Neural cell (in vitro differentiated cells): ENCODE measurements at regions not wholly inside any gene's neighbourhood (a gene's known extent, or its start where the extent isn't known, plus 50 kb on each side); places are given as distances from the start of the nearest gene placed in this dataset.

Source experiments
- H2AFZ ChIP-seq: fragments of 200-600, 300-800 bp; sonication (generic), shearing (Covaris generic); 2 replicates; pipeline ENCODE4 v1.6.0; 2014; ENCODE audit warnings: low read depth, mild to moderate bottlenecking, antibody characterized with exemption, low read length, moderate library complexity
- H3F3A ChIP-seq: fragments of 200-600 bp; shearing (Covaris generic); 2 replicates; pipeline ENCODE4 v1.6.1; 2016; ENCODE audit warnings: mild to moderate bottlenecking, moderate library complexity, mixed read lengths, antibody characterized with exemption, low read length; ENCODE audit not compliant: insufficient read depth, poor library complexity, severe bottlenecking
- H3K27ac ChIP-seq: fragments of 200-600, 300-800 bp; sonication (generic), shearing (Covaris generic); 2 replicates; pipeline ENCODE4 v1.5.1; 2014; ENCODE audit warnings: mild to moderate bottlenecking, low read length, moderate library complexity
- H3K27me3 ChIP-seq: fragments of 300-800, 200-600 bp; sonication (generic), shearing (Covaris generic); 2 replicates; pipeline ENCODE4 v1.6.0; 2014; ENCODE audit warnings: mild to moderate bottlenecking, low read depth, low read length, moderate library complexity; ENCODE audit not compliant: insufficient read depth
- H3K36me3 ChIP-seq: fragments of 300-800, 200-600 bp; sonication (generic), shearing (Covaris generic); 2 replicates; pipeline ENCODE4 v1.5.1; 2014; ENCODE audit warnings: mild to moderate bottlenecking, antibody characterized with exemption, low read length, moderate library complexity; ENCODE audit not compliant: insufficient read depth
- H3K4me2 ChIP-seq: fragments of 300-800, 200-600 bp; sonication (generic), shearing (Covaris generic); 2 replicates; pipeline ENCODE4 v1.6.0; 2014; ENCODE audit warnings: mild to moderate bottlenecking, low read length
- H3K4me3 ChIP-seq: fragments of 300-800, 200-600 bp; sonication (generic), shearing (Covaris generic); 2 replicates; pipeline ENCODE4 v1.5.1; 2014; ENCODE audit warnings: mild to moderate bottlenecking, low read length, moderate library complexity
- H3K79me2 ChIP-seq: fragments of 200-600 bp; shearing (Covaris generic); replicated peaks from 2 replicates; pipeline ENCODE4 v1.6.0; 2014; ENCODE audit warnings: mild to moderate bottlenecking, low read length, moderate library complexity; ENCODE audit not compliant: insufficient read depth
- H3K9ac ChIP-seq: fragments of 300-800, 200-600 bp; sonication (generic), shearing (Covaris generic); 2 replicates; pipeline ENCODE4 v1.6.1; 2016; ENCODE audit warnings: mild to moderate bottlenecking, low read length, mixed read lengths
- H3K9me2 ChIP-seq: fragments of 200-600 bp; shearing (Covaris generic); 2 replicates; pipeline ENCODE4 v1.6.1; 2016; ENCODE audit warnings: mild to moderate bottlenecking, low read length, mixed read lengths; ENCODE audit not compliant: insufficient read depth
- H3K9me3 ChIP-seq: fragments of 200-600, 300-800 bp; sonication (generic), shearing (Covaris generic); 2 replicates; pipeline ENCODE4 v1.6.1; 2016; ENCODE audit warnings: mild to moderate bottlenecking, mixed run types, low read length, moderate library complexity, mixed read lengths
- H4K20me1 ChIP-seq: fragments of 200-600 bp; shearing (Covaris generic); 2 replicates; pipeline ENCODE4 v1.6.1; 2016; ENCODE audit warnings: mild to moderate bottlenecking, mixed run types; ENCODE audit not compliant: insufficient read depth
- EP300 ChIP-seq: fragments of 450-650 bp; conservative IDR thresholded peaks from 2 replicates; pipeline ENCODE4 v1.6.1; 2014; ENCODE audit warnings: antibody characterized with exemption, mild to moderate bottlenecking, moderate library complexity; ENCODE audit not compliant: poor library complexity, severe bottlenecking
- EZH2 ChIP-seq: fragments of 200-600, 300-800 bp; shearing (Covaris generic), sonication (generic); IDR thresholded peaks from 2 replicates; pipeline ENCODE4 v1.6.1; 2014; ENCODE audit warnings: antibody characterized with exemption, low read length, borderline replicate concordance, mild to moderate bottlenecking; ENCODE audit not compliant: insufficient read depth, poor library complexity, severe bottlenecking
- MXI1 ChIP-seq: fragments of 450-650 bp; conservative IDR thresholded peaks from 2 replicates; pipeline ENCODE4 v1.6.1; 2014; ENCODE audit warnings: antibody characterized with exemption, mild to moderate bottlenecking; ENCODE audit not compliant: poor library complexity, severe bottlenecking
- POLR2AphosphoS5 ChIP-seq: IDR thresholded peaks from 2 replicates; pipeline ENCODE4 v1.6.1; 2012
- RAD21 ChIP-seq: fragments of 450-650 bp; conservative IDR thresholded peaks from 2 replicates; pipeline ENCODE4 v1.6.1; 2014; ENCODE audit warnings: antibody characterized with exemption, mild to moderate bottlenecking, moderate library complexity
- REST ChIP-seq: IDR thresholded peaks from 2 replicates; pipeline ENCODE4 v1.6.1; 2012; ENCODE audit warnings: borderline replicate concordance
- SMC3 ChIP-seq: fragments of 450-650 bp; conservative IDR thresholded peaks from 2 replicates; pipeline ENCODE4 v1.6.1; 2014; ENCODE audit warnings: antibody characterized with exemption, mild to moderate bottlenecking, moderate library complexity; ENCODE audit not compliant: poor library complexity
- TAF1 ChIP-seq: IDR thresholded peaks from 2 replicates; pipeline ENCODE4 v1.6.1; 2012; ENCODE audit warnings: low read depth
- TF ChIP-seq, protein P1 (sequence below): fragments of 450-650 bp; IDR thresholded peaks from 2 replicates; pipeline ENCODE4 v1.5.1; 2014; ENCODE audit warnings: antibody characterized with exemption, mild to moderate bottlenecking, moderate library complexity; ENCODE audit not compliant: poor library complexity, severe bottlenecking

GRCh38 chr11:109040303-109040702 lies 375.4 kb downstream of the DDX10 start:
- Histone ChIP-seq H3K9me3 (no peaks in the 10 kb centered on the region), H4K20me1 (no peaks in the 10 kb centered on the region), H3K9ac (no peak overlapping the region), H2AFZ (no peak overlapping the region), H3K27me3 (no peaks in the 10 kb centered on the region), H3K79me2 (no peaks in the 10 kb centered on the region), H3K4me2 (no peak overlapping the region), H3K9me2 (no peaks in the 10 kb centered on the region), H3K4me3 (no peak overlapping the region), H3K36me3 (no peaks in the 10 kb centered on the region), H3F3A (no peaks in the 10 kb centered on the region), H3K27ac (no peak overlapping the region)
- TF ChIP-seq, protein P1, sequence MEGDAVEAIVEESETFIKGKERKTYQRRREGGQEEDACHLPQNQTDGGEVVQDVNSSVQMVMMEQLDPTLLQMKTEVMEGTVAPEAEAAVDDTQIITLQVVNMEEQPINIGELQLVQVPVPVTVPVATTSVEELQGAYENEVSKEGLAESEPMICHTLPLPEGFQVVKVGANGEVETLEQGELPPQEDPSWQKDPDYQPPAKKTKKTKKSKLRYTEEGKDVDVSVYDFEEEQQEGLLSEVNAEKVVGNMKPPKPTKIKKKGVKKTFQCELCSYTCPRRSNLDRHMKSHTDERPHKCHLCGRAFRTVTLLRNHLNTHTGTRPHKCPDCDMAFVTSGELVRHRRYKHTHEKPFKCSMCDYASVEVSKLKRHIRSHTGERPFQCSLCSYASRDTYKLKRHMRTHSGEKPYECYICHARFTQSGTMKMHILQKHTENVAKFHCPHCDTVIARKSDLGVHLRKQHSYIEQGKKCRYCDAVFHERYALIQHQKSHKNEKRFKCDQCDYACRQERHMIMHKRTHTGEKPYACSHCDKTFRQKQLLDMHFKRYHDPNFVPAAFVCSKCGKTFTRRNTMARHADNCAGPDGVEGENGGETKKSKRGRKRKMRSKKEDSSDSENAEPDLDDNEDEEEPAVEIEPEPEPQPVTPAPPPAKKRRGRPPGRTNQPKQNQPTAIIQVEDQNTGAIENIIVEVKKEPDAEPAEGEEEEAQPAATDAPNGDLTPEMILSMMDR: no peak
- TF ChIP-seq POLR2AphosphoS5 (no peak), RAD21 (no peak), EZH2 (no peak), REST (no peak), SMC3 (no peak), EP300 (no peak), MXI1 (no peak), TAF1 (no peak)

GRCh38 chr11:109041876-109042275 lies 377.0 kb downstream of the DDX10 start:
- no peaks in the 10 kb centered on the region for H3F3A ChIP-seq
- no peak overlapping the region for H3K4me2 ChIP-seq
- no peaks in the 10 kb centered on the region for H3K9me3 ChIP-seq
- H3K79me2 ChIP-seq: no peaks in the 10 kb centered on the region
- no peak overlapping the region for H3K4me3 ChIP-seq
- H3K9ac ChIP-seq: no peak overlapping the region
- H3K27ac ChIP-seq: no peak overlapping the region
- H2AFZ ChIP-seq: no peak overlapping the region
- no peaks in the 10 kb centered on the region for H3K36me3 ChIP-seq
- H3K27me3 ChIP-seq: no peaks in the 10 kb centered on the region
- H4K20me1 ChIP-seq: no peaks in the 10 kb centered on the region
- H3K9me2 ChIP-seq: no peaks in the 10 kb centered on the region
- no peak for TF ChIP-seq EP300

DNA sequence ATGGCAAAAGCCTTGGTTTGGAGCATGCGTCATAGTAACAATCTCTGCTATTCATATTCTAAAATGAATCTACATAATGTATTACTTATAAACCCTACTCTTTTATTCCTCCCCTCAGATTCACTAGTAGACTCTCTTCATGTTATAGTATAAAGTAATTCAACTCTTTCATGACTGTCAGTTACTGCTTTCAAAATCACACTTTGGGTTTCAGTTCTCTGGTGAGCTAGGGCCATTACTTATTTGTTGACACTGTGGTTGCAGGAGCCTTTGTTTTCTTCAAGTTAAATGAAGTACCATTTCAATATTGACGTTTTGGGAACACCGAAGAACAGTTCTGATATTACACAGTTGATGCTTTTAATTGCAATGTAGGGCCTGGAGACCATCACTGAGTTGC lies 378.4 kb downstream of the DDX10 start:
- H3F3A ChIP-seq: no peaks in the 10 kb centered on the region
- no peaks in the 10 kb centered on the region for H3K36me3 ChIP-seq
- H2AFZ ChIP-seq: no peak overlapping the region
- no peaks in the 10 kb centered on the region for H3K9me2 ChIP-seq
- H3K27ac ChIP-seq: no peak overlapping the region
- TF ChIP-seq, protein P1: no peak
- TF ChIP-seq REST (no peak), EZH2 (no peak), MXI1 (no peak), RAD21 (no peak), EP300 (no peak), TAF1 (no peak), SMC3 (no peak), POLR2AphosphoS5 (no peak)
- no peaks in the 10 kb centered on the region for H4K20me1 ChIP-seq
- H3K9me3 ChIP-seq: no peaks in the 10 kb centered on the region
- H3K4me2 ChIP-seq: no peak overlapping the region
- no peaks in the 10 kb centered on the region for H3K27me3 ChIP-seq
- H3K9ac ChIP-seq: no peak overlapping the region
- H3K4me3 ChIP-seq: no peak overlapping the region
- H3K79me2 ChIP-seq: no peaks in the 10 kb centered on the region
